GM18498 (cell line): ENCODE measurements at regions not wholly inside any gene's neighbourhood (a gene's known extent, or its start where the extent isn't known, plus 50 kb on each side); places are given as distances from the start of the nearest gene placed in this dataset.
"Not testable (repeated sequence)": the region's sequence is repeated elsewhere in the genome, so short reads cannot be mapped to it uniquely, and the experiment has no call there.

Experiments used
- ATAC-seq: cut with Tn5 transposase; IDR thresholded peaks from one replicate; pipeline ENCODE4 v1.9.1; 2021; ENCODE audit warnings: mild to moderate bottlenecking, moderate library complexity; ENCODE audit not compliant: unreplicated experiment

GRCh38 chr22:23397613-23398567, 182.2 kb downstream of the IGLL1 start:
- no peak for ATAC-seq

- ATAC-seq, result no peak
Measured at GRCh38 chr22:23397008-23397612, 183.0 kb downstream of the IGLL1 start.

- no peak for ATAC-seq
Measured at GRCh38 chr22:23396362-23397007, 183.6 kb downstream of the IGLL1 start.

GRCh38 chr22:23395530-23396361, 184.3 kb downstream of the IGLL1 start:
- no peak for ATAC-seq

- no peak for ATAC-seq
Measured at GRCh38 chr22:23394525-23395326, 185.4 kb downstream of the IGLL1 start.

- ATAC-seq, result no peak
Measured at GRCh38 chr22:23393721-23394320, 186.3 kb downstream of the IGLL1 start.

- not testable (repeated sequence) for ATAC-seq
Measured at GRCh38 chr22:23393199-23393598, 186.9 kb downstream of the IGLL1 start.

GRCh38 chr22:23392420-23393121, 187.5 kb downstream of the IGLL1 start:
- no peak for ATAC-seq

- ATAC-seq, result no peak
Measured at GRCh38 chr22:23391022-23391421, 189.1 kb downstream of the IGLL1 start.

- no peak for ATAC-seq
Measured at GRCh38 chr22:23389271-23390071, 190.6 kb downstream of the IGLL1 start.

GRCh38 chr22:23388517-23388890, 191.6 kb downstream of the IGLL1 start:
- ATAC-seq, result no peak

- ATAC-seq, result no peak
Measured at GRCh38 chr22:23387827-23388516, 192.1 kb downstream of the IGLL1 start.

- ATAC-seq, result no peak
Measured at GRCh38 chr22:23386822-23387580, 193.1 kb downstream of the IGLL1 start.

GRCh38 chr22:23385678-23386631, 194.1 kb downstream of the IGLL1 start:
- ATAC-seq, result no peak

- ATAC-seq, result no peak
Measured at GRCh38 chr22:23384923-23385677, 195.0 kb downstream of the IGLL1 start.
